ENCODE measurements at regions not wholly inside any gene's neighbourhood (a gene's known extent, or its start where the extent isn't known, plus 50 kb on each side); places are given as distances from the start of the nearest gene placed in this dataset.

GRCh38 chr6:80463197-80463596, 356.7 kb downstream of the BCKDHB start:
- TF ChIP-seq CTCF (conservative IDR thresholded peaks at IDR 0.05 in 1 of 2, IDR thresholded peaks at IDR 0.05 in 1 of 2; ENCODE audit: extremely low read depth in 1 of 2, insufficient read depth in 1 of 2, low read depth in 1 of 2, low read length in 2 of 2) (no peak), EZH2 (IDR thresholded peaks at IDR 0.05; ENCODE audit: borderline replicate concordance, low read length) (no peak)
